ENCODE measurements at regions not wholly inside any gene's neighbourhood (a gene's known extent, or its start where the extent isn't known, plus 50 kb on each side); places are given as distances from the start of the nearest gene placed in this dataset.

- Histone ChIP-seq H3K36me3 (ENCODE audit: insufficient read depth, low read length) (no peaks in the 10 kb centered on the region), H3K79me2 (ENCODE audit: low read length) (no peaks in the 10 kb centered on the region), H3K4me2 (ENCODE audit: low read depth, low read length, poor library complexity, severe bottlenecking) (no peak overlapping the region), H4K20me1 (ENCODE audit: insufficient read depth, low read depth, low read length) (no peaks in the 10 kb centered on the region), H3K4me1 (ENCODE audit: low read length) (no peaks in the 10 kb centered on the region), H3K9ac (ENCODE audit: low read length) (no peak overlapping the region), H3K9me3 (ENCODE audit: low read length) (no peaks in the 10 kb centered on the region), H3K27ac (ENCODE audit: low read length) (no peak overlapping the region), H3K27me3 (ENCODE audit: low read length) (no peaks in the 10 kb centered on the region), H2AFZ (ENCODE audit: low read length) (no peak overlapping the region), H3K9me2 (replicated peaks; ENCODE audit: insufficient read depth, low read length) (no peaks in the 10 kb centered on the region), H3K4me3 (ENCODE audit: low read length) (no peak overlapping the region)
- no peak for DNase-seq
Observed at GRCh38 chr1:60274422-60275290, 201.1 kb upstream of the C1orf87 start.

GRCh38 chr1:60273185-60273584 lies 199.6 kb upstream of the C1orf87 start:
- no peak for DNase-seq
- Histone ChIP-seq H2AFZ (ENCODE audit: low read length) (no peak overlapping the region), H3K4me3 (ENCODE audit: low read length) (no peak overlapping the region), H4K20me1 (ENCODE audit: insufficient read depth, low read depth, low read length) (no peaks in the 10 kb centered on the region), H3K4me1 (ENCODE audit: low read length) (no peaks in the 10 kb centered on the region), H3K27me3 (ENCODE audit: low read length) (no peaks in the 10 kb centered on the region), H3K27ac (ENCODE audit: low read length) (no peak overlapping the region), H3K36me3 (ENCODE audit: insufficient read depth, low read length) (no peaks in the 10 kb centered on the region), H3K4me2 (ENCODE audit: low read depth, low read length, poor library complexity, severe bottlenecking) (no peak overlapping the region), H3K9me3 (ENCODE audit: low read length) (no peaks in the 10 kb centered on the region), H3K9me2 (replicated peaks; ENCODE audit: insufficient read depth, low read length) (no peaks in the 10 kb centered on the region), H3K79me2 (ENCODE audit: low read length) (no peaks in the 10 kb centered on the region), H3K9ac (ENCODE audit: low read length) (no peak overlapping the region)

GRCh38 chr1:60271041-60271440 lies 197.5 kb upstream of the C1orf87 start:
- Histone ChIP-seq H3K9me3 (ENCODE audit: low read length) (no peaks in the 10 kb centered on the region), H3K9me2 (replicated peaks; ENCODE audit: insufficient read depth, low read length) (no peaks in the 10 kb centered on the region), H3K27ac (ENCODE audit: low read length) (no peak overlapping the region), H3K4me2 (ENCODE audit: low read depth, low read length, poor library complexity, severe bottlenecking) (no peak overlapping the region), H3K27me3 (ENCODE audit: low read length) (no peaks in the 10 kb centered on the region), H3K79me2 (ENCODE audit: low read length) (no peaks in the 10 kb centered on the region), H3K9ac (ENCODE audit: low read length) (no peak overlapping the region), H4K20me1 (ENCODE audit: insufficient read depth, low read depth, low read length) (no peaks in the 10 kb centered on the region), H3K4me1 (ENCODE audit: low read length) (no peaks in the 10 kb centered on the region), H3K4me3 (ENCODE audit: low read length) (no peak overlapping the region), H2AFZ (ENCODE audit: low read length) (no peak overlapping the region), H3K36me3 (ENCODE audit: insufficient read depth, low read length) (no peaks in the 10 kb centered on the region)
- DNase-seq = no peak

DNA sequence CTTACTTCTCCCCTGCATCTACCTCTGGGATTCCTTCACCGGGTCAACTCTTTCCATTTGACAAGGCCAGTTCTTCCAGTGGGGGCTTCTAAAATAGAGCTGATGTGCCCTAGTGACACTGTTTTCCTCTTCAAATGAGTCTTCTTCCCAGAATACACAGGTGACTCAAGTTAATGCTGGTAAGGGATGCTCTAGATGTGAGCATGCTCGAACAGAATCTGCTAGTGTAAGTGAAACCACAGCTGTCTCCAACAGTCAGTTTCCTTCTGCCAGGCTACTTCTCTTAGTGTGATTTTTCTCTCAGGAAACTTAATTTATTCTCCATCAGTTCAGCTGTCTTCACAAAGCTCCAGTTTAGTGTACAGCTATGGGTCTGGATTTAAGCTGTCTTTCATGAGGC lies 194.9 kb upstream of the C1orf87 start:
- Histone ChIP-seq H2AFZ (ENCODE audit: low read length) (no peak overlapping the region), H3K27ac (ENCODE audit: low read length) (no peak overlapping the region), H3K4me3 (ENCODE audit: low read length) (no peak overlapping the region), H3K9me2 (replicated peaks; ENCODE audit: insufficient read depth, low read length) (no peaks in the 10 kb centered on the region), H3K9me3 (ENCODE audit: low read length) (no peaks in the 10 kb centered on the region), H3K79me2 (ENCODE audit: low read length) (no peaks in the 10 kb centered on the region), H3K9ac (ENCODE audit: low read length) (no peak overlapping the region), H3K4me1 (ENCODE audit: low read length) (no peaks in the 10 kb centered on the region), H3K4me2 (ENCODE audit: low read depth, low read length, poor library complexity, severe bottlenecking) (no peak overlapping the region), H3K36me3 (ENCODE audit: insufficient read depth, low read length) (no peaks in the 10 kb centered on the region), H3K27me3 (ENCODE audit: low read length) (no peaks in the 10 kb centered on the region), H4K20me1 (ENCODE audit: insufficient read depth, low read depth, low read length) (no peaks in the 10 kb centered on the region)
- no peak for DNase-seq

DNA sequence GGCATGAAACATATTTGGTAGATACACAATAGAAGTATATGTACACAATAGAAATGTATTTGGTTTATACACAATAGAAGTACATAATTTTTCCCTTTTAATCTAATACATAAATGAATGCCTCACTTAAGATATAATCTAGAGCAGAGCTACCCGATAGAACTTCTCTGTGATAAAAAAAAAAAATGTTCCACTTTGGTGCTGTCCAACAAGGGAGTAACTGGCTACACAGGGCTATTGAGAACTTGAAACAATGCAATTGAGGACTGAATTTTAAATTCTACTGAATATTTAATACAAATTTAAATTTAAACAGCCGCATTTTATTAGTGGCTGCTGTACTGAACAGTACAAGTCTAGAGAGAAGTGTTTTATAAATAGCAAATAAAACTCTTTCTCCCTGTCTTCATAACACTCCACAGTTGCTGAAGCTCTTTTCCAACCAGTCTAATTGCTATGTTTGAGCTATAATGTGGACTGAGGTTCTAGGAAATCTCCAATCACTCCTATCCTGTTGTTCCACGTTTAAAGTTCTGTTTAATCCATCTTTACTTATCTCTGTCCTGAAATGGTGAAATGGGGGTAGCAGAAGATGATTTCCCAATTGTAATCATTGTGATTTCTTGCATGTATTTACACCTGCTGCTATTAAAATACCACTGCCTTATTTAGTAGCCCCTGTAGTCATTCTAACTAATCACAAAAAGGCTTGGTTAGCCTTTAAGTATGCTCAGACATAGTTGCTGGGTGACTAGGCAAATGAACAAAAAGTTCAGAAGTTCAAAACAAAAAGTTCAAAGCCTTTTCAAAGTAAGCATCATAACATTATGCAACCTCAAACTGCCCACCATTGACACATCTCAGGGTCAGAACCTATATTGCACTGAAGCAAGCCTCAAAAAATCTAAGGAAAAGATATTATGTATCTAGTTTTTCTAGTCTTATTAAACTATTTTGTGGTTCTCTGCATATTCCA lies 192.3 kb upstream of the C1orf87 start:
- no peak overlapping the region for H2AFZ ChIP-seq (ENCODE audit: low read length)
- no peaks in the 10 kb centered on the region for H3K79me2 ChIP-seq (ENCODE audit: low read length)
- no peak overlapping the region for H3K4me3 ChIP-seq (ENCODE audit: low read length)
- no peak overlapping the region for H3K9ac ChIP-seq (ENCODE audit: low read length)
- H3K4me2 ChIP-seq (ENCODE audit: low read depth, low read length, poor library complexity, severe bottlenecking) = no peak overlapping the region
- no peaks in the 10 kb centered on the region for H3K36me3 ChIP-seq (ENCODE audit: insufficient read depth, low read length)
- no peaks in the 10 kb centered on the region for H4K20me1 ChIP-seq (ENCODE audit: insufficient read depth, low read depth, low read length)
- H3K9me2 ChIP-seq (replicated peaks; ENCODE audit: insufficient read depth, low read length) = no peaks in the 10 kb centered on the region
- no peaks in the 10 kb centered on the region for H3K4me1 ChIP-seq (ENCODE audit: low read length)
- no peak for DNase-seq
- no peak overlapping the region for H3K27ac ChIP-seq (ENCODE audit: low read length)
- no peaks in the 10 kb centered on the region for H3K9me3 ChIP-seq (ENCODE audit: low read length)
- no peaks in the 10 kb centered on the region for H3K27me3 ChIP-seq (ENCODE audit: low read length)

GRCh38 chr1:60262701-60263100 lies 189.1 kb upstream of the C1orf87 start:
- Histone ChIP-seq H4K20me1 (ENCODE audit: insufficient read depth, low read depth, low read length) (no peaks in the 10 kb centered on the region), H3K27me3 (ENCODE audit: low read length) (no peaks in the 10 kb centered on the region), H3K79me2 (ENCODE audit: low read length) (no peaks in the 10 kb centered on the region), H3K9me3 (ENCODE audit: low read length) (no peaks in the 10 kb centered on the region), H3K4me2 (ENCODE audit: low read depth, low read length, poor library complexity, severe bottlenecking) (no peak overlapping the region), H3K4me3 (ENCODE audit: low read length) (no peak overlapping the region), H2AFZ (ENCODE audit: low read length) (no peak overlapping the region), H3K4me1 (ENCODE audit: low read length) (no peaks in the 10 kb centered on the region), H3K27ac (ENCODE audit: low read length) (no peak overlapping the region), H3K36me3 (ENCODE audit: insufficient read depth, low read length) (no peaks in the 10 kb centered on the region), H3K9ac (ENCODE audit: low read length) (no peak overlapping the region), H3K9me2 (replicated peaks; ENCODE audit: insufficient read depth, low read length) (no peaks in the 10 kb centered on the region)
- DNase-seq = no peak

DNA sequence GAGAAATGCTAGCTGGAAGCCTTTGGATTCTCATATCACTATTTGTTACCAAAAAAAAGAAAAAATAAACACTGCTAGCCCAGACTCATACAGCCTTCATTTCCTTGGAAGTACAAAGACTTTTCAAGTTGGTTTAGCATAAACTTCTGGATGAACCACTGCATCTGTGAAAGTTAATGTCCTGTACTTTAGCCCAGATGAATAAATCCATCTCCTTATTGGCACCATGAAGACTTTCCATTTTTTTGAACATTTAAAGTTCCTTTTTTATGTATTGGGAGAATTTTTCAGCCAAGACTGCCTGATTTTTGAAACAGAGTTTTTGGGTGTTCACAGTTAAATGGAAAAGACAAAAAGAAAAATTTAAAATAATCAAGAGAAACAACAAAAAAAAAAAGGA lies 184.0 kb upstream of the C1orf87 start:
- no peaks in the 10 kb centered on the region for H4K20me1 ChIP-seq (ENCODE audit: insufficient read depth, low read depth, low read length)
- no peaks in the 10 kb centered on the region for H3K79me2 ChIP-seq (ENCODE audit: low read length)
- no peaks in the 10 kb centered on the region for H3K9me2 ChIP-seq (replicated peaks; ENCODE audit: insufficient read depth, low read length)
- no peak overlapping the region for H3K4me2 ChIP-seq (ENCODE audit: low read depth, low read length, poor library complexity, severe bottlenecking)
- no peaks in the 10 kb centered on the region for H3K36me3 ChIP-seq (ENCODE audit: insufficient read depth, low read length)
- no peaks in the 10 kb centered on the region for H3K27me3 ChIP-seq (ENCODE audit: low read length)
- H3K4me1 ChIP-seq (ENCODE audit: low read length) = no peaks in the 10 kb centered on the region
- H3K27ac ChIP-seq (ENCODE audit: low read length) = no peak overlapping the region
- H3K9me3 ChIP-seq (ENCODE audit: low read length) = no peaks in the 10 kb centered on the region
- no peak for DNase-seq
- H3K9ac ChIP-seq (ENCODE audit: low read length) = no peak overlapping the region
- no peak overlapping the region for H2AFZ ChIP-seq (ENCODE audit: low read length)
- no peak overlapping the region for H3K4me3 ChIP-seq (ENCODE audit: low read length)

DNA sequence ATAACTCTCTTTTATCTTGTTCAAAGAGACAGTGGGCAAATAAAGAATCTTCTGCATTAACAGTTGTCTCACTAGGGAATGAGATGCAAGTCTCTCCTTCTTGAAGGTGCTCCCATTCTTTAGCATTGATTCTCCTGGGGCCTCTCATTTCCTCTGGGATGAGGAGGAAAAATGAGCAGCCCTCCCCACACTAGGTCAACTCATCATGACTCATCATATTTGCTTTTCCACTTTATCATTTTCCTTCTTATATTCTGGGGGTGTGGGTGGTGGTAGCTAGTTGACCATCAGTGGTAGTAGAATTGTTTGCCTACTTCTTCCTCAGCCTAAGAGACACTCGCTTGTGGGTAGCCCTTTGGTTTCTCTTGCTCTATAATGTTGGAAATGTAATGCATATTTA lies 182.0 kb upstream of the C1orf87 start:
- Histone ChIP-seq H3K27me3 (ENCODE audit: low read length) (no peaks in the 10 kb centered on the region), H3K36me3 (ENCODE audit: insufficient read depth, low read length) (no peaks in the 10 kb centered on the region), H3K4me3 (ENCODE audit: low read length) (no peak overlapping the region), H3K79me2 (ENCODE audit: low read length) (no peaks in the 10 kb centered on the region), H3K4me1 (ENCODE audit: low read length) (no peaks in the 10 kb centered on the region), H2AFZ (ENCODE audit: low read length) (no peak overlapping the region), H3K4me2 (ENCODE audit: low read depth, low read length, poor library complexity, severe bottlenecking) (no peak overlapping the region), H3K9me3 (ENCODE audit: low read length) (no peaks in the 10 kb centered on the region), H3K27ac (ENCODE audit: low read length) (no peak overlapping the region), H3K9ac (ENCODE audit: low read length) (no peak overlapping the region), H3K9me2 (replicated peaks; ENCODE audit: insufficient read depth, low read length) (no peaks in the 10 kb centered on the region), H4K20me1 (ENCODE audit: insufficient read depth, low read depth, low read length) (no peaks in the 10 kb centered on the region)
- DNase-seq = no peak

All from Karpas-422 (cell line).